ENCODE measurements at regions not wholly inside any gene's neighbourhood (a gene's known extent, or its start where the extent isn't known, plus 50 kb on each side); places are given as distances from the start of the nearest gene placed in this dataset.

DNA sequence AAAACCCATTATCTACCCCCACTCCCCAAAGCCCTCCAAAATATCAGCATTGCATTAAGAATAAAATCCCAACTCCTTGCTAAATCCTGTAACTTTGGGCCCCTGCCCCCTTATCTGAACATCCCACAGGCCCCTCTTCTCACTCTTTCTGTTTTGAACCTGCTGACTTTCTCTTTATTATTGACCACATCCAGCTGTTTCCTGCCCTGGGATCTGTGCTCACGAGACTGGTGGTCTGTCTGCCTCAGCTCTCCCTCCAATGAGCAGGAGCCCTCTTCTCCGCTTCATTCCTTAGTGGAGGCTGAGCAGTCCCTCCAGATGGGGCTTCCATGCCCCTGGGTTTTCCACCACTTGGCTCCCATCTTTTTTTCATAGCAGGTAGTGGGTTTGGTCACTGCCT is 116.9 kb downstream of the ACKR3 start:
- H3K79me2 ChIP-seq (replicated peaks; ENCODE audit: insufficient read depth, low read length), result no peaks in the 10 kb centered on the region

DNA sequence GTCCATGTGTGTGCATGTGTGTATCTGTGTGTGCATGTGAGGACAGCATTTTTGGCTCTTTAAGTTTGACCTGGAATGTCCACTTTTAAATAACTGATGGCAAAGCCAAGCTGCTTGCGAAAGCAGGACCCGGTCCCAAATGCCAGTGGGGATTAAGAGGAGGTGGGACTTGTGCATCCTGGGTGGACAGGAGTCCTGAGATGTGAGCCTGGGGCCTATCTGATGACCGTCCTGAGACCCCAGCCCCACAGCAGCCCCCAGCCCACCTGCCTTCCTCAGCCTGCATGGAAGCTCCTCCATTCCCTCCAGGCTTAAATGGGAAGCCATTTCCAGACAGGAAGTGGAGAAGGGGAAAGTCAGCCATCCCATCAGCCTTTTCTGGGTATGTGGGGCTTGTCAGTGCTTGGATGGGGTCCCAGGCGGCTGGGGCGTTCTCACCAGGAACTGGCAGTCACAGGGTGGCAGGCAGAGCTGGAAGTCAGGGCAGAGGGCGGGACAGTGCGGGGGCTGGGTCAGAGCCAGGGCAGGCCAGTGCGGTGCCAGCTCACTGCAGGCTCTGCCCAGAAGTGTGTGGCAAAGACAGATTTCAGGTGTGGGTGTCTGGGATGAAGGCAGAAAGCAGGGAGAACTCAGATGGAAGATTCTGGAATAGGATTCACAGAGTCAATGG is 117.8 kb downstream of the ACKR3 start:
- Histone ChIP-seq H3F3A (ENCODE audit: insufficient read depth, low read length, poor library complexity, severe bottlenecking) (no peaks in the 10 kb centered on the region), H3K79me2 (replicated peaks; ENCODE audit: insufficient read depth, low read length) (no peaks in the 10 kb centered on the region), H3K9me2 (ENCODE audit: insufficient read depth, low read length) (no peaks in the 10 kb centered on the region), H3K4me3 (ENCODE audit: low read length) (no peak overlapping the region), H3K27ac (ENCODE audit: low read length) (no peak overlapping the region), H3K9me3 (ENCODE audit: low read length) (no peaks in the 10 kb centered on the region), H3K27me3 (ENCODE audit: insufficient read depth, low read depth, low read length) (no peaks in the 10 kb centered on the region), H4K20me1 (ENCODE audit: insufficient read depth) (no peaks in the 10 kb centered on the region), H3K9ac (ENCODE audit: low read length) (no peak overlapping the region), H3K36me3 (ENCODE audit: insufficient read depth, low read length) (no peaks in the 10 kb centered on the region), H3K4me2 (ENCODE audit: low read length) (no peak overlapping the region), H2AFZ (ENCODE audit: low read depth, low read length) (no peak overlapping the region)
- TF ChIP-seq, protein P1, sequence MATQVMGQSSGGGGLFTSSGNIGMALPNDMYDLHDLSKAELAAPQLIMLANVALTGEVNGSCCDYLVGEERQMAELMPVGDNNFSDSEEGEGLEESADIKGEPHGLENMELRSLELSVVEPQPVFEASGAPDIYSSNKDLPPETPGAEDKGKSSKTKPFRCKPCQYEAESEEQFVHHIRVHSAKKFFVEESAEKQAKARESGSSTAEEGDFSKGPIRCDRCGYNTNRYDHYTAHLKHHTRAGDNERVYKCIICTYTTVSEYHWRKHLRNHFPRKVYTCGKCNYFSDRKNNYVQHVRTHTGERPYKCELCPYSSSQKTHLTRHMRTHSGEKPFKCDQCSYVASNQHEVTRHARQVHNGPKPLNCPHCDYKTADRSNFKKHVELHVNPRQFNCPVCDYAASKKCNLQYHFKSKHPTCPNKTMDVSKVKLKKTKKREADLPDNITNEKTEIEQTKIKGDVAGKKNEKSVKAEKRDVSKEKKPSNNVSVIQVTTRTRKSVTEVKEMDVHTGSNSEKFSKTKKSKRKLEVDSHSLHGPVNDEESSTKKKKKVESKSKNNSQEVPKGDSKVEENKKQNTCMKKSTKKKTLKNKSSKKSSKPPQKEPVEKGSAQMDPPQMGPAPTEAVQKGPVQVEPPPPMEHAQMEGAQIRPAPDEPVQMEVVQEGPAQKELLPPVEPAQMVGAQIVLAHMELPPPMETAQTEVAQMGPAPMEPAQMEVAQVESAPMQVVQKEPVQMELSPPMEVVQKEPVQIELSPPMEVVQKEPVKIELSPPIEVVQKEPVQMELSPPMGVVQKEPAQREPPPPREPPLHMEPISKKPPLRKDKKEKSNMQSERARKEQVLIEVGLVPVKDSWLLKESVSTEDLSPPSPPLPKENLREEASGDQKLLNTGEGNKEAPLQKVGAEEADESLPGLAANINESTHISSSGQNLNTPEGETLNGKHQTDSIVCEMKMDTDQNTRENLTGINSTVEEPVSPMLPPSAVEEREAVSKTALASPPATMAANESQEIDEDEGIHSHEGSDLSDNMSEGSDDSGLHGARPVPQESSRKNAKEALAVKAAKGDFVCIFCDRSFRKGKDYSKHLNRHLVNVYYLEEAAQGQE (IDR thresholded peaks at IDR 0.05; ENCODE audit: borderline replicate concordance), result no peak
- TF ChIP-seq SMC3 (conservative IDR thresholded peaks at IDR 0.05; ENCODE audit: poor library complexity), result no peak

More for the DNA sequence above, 116.9 kb downstream of the ACKR3 start:
- H3K9ac ChIP-seq (ENCODE audit: low read length), result no peak overlapping the region
- H3K36me3 ChIP-seq (ENCODE audit: insufficient read depth, low read length), result no peaks in the 10 kb centered on the region
- H3K4me3 ChIP-seq (ENCODE audit: low read length), result no peak overlapping the region
- H3K9me3 ChIP-seq (ENCODE audit: low read length), result no peaks in the 10 kb centered on the region
- no peaks in the 10 kb centered on the region for H3K27me3 ChIP-seq (ENCODE audit: insufficient read depth, low read depth, low read length)
- TF ChIP-seq, protein P2, sequence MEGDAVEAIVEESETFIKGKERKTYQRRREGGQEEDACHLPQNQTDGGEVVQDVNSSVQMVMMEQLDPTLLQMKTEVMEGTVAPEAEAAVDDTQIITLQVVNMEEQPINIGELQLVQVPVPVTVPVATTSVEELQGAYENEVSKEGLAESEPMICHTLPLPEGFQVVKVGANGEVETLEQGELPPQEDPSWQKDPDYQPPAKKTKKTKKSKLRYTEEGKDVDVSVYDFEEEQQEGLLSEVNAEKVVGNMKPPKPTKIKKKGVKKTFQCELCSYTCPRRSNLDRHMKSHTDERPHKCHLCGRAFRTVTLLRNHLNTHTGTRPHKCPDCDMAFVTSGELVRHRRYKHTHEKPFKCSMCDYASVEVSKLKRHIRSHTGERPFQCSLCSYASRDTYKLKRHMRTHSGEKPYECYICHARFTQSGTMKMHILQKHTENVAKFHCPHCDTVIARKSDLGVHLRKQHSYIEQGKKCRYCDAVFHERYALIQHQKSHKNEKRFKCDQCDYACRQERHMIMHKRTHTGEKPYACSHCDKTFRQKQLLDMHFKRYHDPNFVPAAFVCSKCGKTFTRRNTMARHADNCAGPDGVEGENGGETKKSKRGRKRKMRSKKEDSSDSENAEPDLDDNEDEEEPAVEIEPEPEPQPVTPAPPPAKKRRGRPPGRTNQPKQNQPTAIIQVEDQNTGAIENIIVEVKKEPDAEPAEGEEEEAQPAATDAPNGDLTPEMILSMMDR (IDR thresholded peaks at IDR 0.05; ENCODE audit: poor library complexity, severe bottlenecking), result no peak
- TF ChIP-seq SMC3 (conservative IDR thresholded peaks at IDR 0.05; ENCODE audit: poor library complexity) (no peak), POLR2AphosphoS5 (IDR thresholded peaks at IDR 0.05) (no peak), EP300 (conservative IDR thresholded peaks at IDR 0.05; ENCODE audit: poor library complexity, severe bottlenecking) (no peak), MXI1 (conservative IDR thresholded peaks at IDR 0.05; ENCODE audit: poor library complexity, severe bottlenecking) (no peak), TAF1 (IDR thresholded peaks at IDR 0.05; ENCODE audit: low read depth) (no peak), EZH2 (IDR thresholded peaks at IDR 0.05; ENCODE audit: borderline replicate concordance, insufficient read depth, low read length, poor library complexity, severe bottlenecking) (no peak), RAD21 (conservative IDR thresholded peaks at IDR 0.05) (no peak)
- TF ChIP-seq, protein P1 (IDR thresholded peaks at IDR 0.05; ENCODE audit: borderline replicate concordance), result no peak
- H3K9me2 ChIP-seq (ENCODE audit: insufficient read depth, low read length), result no peaks in the 10 kb centered on the region
- H4K20me1 ChIP-seq (ENCODE audit: insufficient read depth), result no peaks in the 10 kb centered on the region
- no peak overlapping the region for H3K27ac ChIP-seq (ENCODE audit: low read length)
- H3F3A ChIP-seq (ENCODE audit: insufficient read depth, low read length, poor library complexity, severe bottlenecking), result no peaks in the 10 kb centered on the region
- H2AFZ ChIP-seq (ENCODE audit: low read depth, low read length), result no peak overlapping the region
- no peak overlapping the region for H3K4me2 ChIP-seq (ENCODE audit: low read length)

All from neural cell (in vitro differentiated cells).